HTR-8/SVneo (cell line): ENCODE measurements at regions not wholly inside any gene's neighbourhood (a gene's known extent, or its start where the extent isn't known, plus 50 kb on each side); places are given as distances from the start of the nearest gene placed in this dataset.
"Not testable (repeated sequence)": the region's sequence is repeated elsewhere in the genome, so short reads cannot be mapped to it uniquely, and the experiment has no call there.

ENCODE experiments used
- DNase-seq: peaks from one replicate; pipeline ENCODE4 v3.0.0; 2011; ENCODE audit warnings: low spot score, mixed read lengths; ENCODE audit not compliant: insufficient read length
- FAIRE-seq: peaks from 2 replicates; lab custom pipeline; 2011; peaks lifted over from hg19 to GRCh38; lab: Jason Lieb, UNC

GRCh38 chr20:33908336-33908735 lies 85.4 kb upstream of the RALY start:
- FAIRE-seq (peak; percentile 9), DNase-seq (peak; percentile 70)

GRCh38 chr20:33908868-33909267 lies 84.8 kb upstream of the RALY start:
- no peak for DNase-seq
- no peak for FAIRE-seq

GRCh38 chr20:33909331-33909921 lies 84.3 kb upstream of the RALY start:
- peak; percentile 9 for FAIRE-seq
- DNase-seq: peak; percentile 84

- FAIRE-seq (no peak), DNase-seq (no peak)
These were observed 83.7 kb upstream of the RALY start for GRCh38 chr20:33910056-33910455.

- no peak for DNase-seq
- FAIRE-seq: no peak
These were observed 83.0 kb upstream of the RALY start for GRCh38 chr20:33910529-33911327.

GRCh38 chr20:33914919-33915318 lies 78.8 kb upstream of the RALY start:
- FAIRE-seq (no peak), DNase-seq (peak; percentile 75)

GRCh38 chr20:33915726-33916331 lies 77.9 kb upstream of the RALY start:
- peak; percentile 41 for DNase-seq
- FAIRE-seq: no peak

- DNase-seq: no peak
- FAIRE-seq: no peak
These were observed 76.9 kb upstream of the RALY start for GRCh38 chr20:33916768-33917167.

- FAIRE-seq (no peak), DNase-seq (no peak)
These were observed 75.7 kb upstream of the RALY start for GRCh38 chr20:33917831-33918525.

GRCh38 chr20:33918662-33919061 lies 75.0 kb upstream of the RALY start:
- DNase-seq (no peak), FAIRE-seq (no peak)

- DNase-seq (no peak), FAIRE-seq (no peak)
These were observed 74.1 kb upstream of the RALY start for GRCh38 chr20:33919653-33920052.

- FAIRE-seq (no peak), DNase-seq (no peak)
These were observed 71.5 kb upstream of the RALY start for GRCh38 chr20:33922224-33922623.

GRCh38 chr20:33923740-33924139 lies 70.0 kb upstream of the RALY start:
- no peak for FAIRE-seq
- no peak for DNase-seq

- no peak for FAIRE-seq
- no peak for DNase-seq
These were observed 67.8 kb upstream of the RALY start for GRCh38 chr20:33925867-33926266.

GRCh38 chr20:33926425-33926824 lies 67.3 kb upstream of the RALY start:
- peak; percentile 64 for FAIRE-seq

GRCh38 chr20:33927724-33928123 lies 66.0 kb upstream of the RALY start:
- no peak for DNase-seq
- no peak for FAIRE-seq

More at GRCh38 chr20:33926425-33926824, 67.3 kb upstream of the RALY start:
- no peak for DNase-seq

GRCh38 chr20:33929917-33930316 lies 63.8 kb upstream of the RALY start:
- FAIRE-seq (no peak), DNase-seq (no peak)

- peak; percentile 48 for DNase-seq
- FAIRE-seq: no peak
These were observed 60.2 kb upstream of the RALY start for GRCh38 chr20:33933469-33933909.

GRCh38 chr20:33936656-33937055 lies 57.1 kb upstream of the RALY start:
- FAIRE-seq (no peak), DNase-seq (no peak)

GRCh38 chr20:33939031-33939430 lies 54.7 kb upstream of the RALY start:
- DNase-seq, FAIRE-seq: not testable (repeated sequence)

GRCh38 chr20:33940666-33941065 lies 53.0 kb upstream of the RALY start:
- DNase-seq (no peak), FAIRE-seq (no peak)
